ENCODE measurements at regions not wholly inside any gene's neighbourhood (a gene's known extent, or its start where the extent isn't known, plus 50 kb on each side); places are given as distances from the start of the nearest gene placed in this dataset.

GRCh38 chr11:109106151-109106906 lies 315.7 kb upstream of the C11orf87 start:
- no peak for DNase-seq (ENCODE audit: low read depth)

DNA sequence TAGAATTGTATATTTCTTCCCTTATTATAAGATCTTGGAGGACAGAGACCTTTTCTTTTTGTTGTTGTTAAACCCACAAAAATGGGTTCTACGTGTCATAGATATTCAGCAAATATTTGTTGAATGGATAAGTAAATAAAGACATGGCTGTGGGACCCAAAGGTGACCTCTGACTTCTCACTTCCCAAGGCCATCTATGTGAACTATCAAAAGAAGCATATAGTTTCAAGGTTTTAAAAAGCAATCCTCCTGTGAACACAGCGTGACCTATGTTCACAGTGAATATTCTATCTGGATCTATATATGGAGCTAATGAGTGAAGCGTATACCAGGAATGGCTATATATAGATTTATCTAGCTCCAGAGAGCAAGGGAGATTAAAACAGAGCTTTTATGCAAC lies 312.8 kb upstream of the C11orf87 start:
- DNase-seq (ENCODE audit: low read depth) = no peak

DNA sequence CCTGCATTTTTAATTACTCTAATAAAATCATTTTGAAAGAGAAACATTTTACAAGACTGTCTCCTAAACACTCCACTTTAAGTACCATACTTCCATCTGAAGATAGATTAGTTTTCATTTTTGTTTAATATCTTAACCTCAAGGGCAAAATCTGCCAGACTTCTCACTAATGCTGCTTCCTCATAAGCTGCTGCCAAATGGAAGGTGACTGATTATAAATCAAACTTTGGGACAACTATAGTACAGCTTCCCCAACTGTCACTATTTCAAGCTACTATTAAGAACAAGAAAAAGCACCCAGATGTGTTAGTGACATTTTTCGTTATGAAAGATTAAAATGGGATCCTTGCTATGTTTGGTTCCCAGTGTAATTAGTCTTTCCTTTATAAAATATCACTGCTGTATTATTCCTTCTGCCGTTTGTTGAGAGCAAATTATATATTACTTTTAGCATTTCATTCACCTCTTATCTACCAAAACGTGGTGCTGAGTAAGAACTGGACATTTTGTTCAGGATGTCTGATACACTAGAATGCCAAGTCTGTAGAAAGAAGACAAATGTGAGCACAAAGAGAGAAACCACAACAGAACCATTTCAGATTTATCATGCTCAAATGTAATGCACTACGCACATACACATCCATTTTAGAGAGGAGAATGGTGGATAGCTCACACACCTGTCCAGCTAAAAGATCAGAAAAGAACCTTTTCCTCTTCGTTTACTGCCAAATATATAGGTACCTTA lies 312.2 kb upstream of the C11orf87 start:
- DNase-seq (ENCODE audit: low read depth) = no peak

- DNase-seq (ENCODE audit: low read depth) = no peak
These were observed 309.7 kb upstream of the C11orf87 start for GRCh38 chr11:109112261-109112660.

DNA sequence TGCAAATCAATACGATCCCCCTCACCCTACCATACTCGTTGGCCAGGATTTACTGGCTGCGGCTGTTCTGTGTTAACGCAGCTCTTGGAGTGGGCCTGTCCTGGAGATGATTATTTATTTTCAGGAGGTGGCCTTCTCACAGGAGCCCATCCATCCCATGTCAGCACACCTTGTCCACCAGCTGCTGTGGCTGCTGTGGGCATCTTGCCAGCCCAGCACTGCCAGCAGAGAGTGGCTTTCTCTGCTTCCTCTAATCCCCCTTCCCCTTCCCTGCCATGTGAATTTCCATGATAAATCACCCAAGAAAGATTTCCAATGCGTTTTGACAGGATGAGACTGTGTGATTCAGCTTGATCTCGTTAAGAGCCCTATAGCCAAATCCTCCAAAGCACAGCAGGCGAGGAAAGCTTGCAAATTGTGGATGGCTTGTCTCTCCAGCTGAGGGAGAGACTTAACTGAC lies 309.1 kb upstream of the C11orf87 start:
- no peak for DNase-seq (ENCODE audit: low read depth)

- no peak for DNase-seq (ENCODE audit: low read depth)
These were observed 301.6 kb upstream of the C11orf87 start for GRCh38 chr11:109120341-109120740.

GRCh38 chr11:109121173-109121932 lies 300.6 kb upstream of the C11orf87 start:
- DNase-seq (ENCODE audit: low read depth) = no peak

DNA sequence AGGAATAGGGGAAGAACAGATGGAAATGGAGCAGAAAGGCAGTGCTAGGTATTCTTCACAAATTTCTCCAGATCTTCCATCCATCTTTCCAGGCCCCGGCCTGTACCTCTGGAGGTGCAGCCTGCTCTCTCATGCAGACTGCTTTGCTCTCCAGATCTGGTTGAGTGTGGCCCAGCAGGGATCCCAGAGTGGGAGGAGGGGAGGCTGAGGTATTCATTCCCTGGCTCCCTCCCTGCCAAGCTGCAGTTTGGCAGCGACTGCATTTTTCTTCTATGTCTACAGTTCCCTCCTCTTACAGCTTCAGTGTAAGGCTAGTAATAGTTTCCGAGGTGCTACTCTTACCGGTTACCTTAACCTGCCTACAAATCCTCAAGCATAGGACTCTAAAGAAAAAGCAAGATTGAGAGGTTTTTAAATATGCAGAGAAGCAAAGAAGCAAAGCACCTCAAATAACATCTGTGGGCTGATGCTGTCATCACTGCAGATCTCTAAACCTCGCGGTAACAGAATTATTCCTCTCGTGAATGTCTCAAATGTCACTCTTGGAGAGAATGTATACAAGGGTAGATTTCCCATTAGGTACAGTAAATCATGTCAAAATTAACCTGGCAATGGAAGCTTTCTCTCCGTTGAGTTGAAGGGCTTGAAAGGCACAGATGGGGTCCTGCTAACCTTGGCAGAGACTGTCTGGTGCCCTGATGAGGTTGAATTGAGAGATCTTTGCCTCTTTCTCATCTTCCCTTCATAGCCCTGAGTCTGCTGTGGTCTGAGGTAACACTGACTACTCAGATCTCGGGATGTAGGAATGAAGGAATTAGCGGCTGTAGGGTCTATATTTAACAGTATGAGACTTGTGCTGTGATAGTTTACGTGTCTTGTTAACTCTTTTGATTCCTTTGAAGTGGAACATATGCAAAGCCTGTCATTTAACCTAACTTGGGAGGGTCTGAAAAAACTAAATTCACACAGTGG lies 297.9 kb upstream of the C11orf87 start:
- DNase-seq (ENCODE audit: low read depth) = no peak

- DNase-seq (ENCODE audit: low read depth) = no peak
These were observed 291.1 kb upstream of the C11orf87 start for GRCh38 chr11:109130910-109131309.

DNA sequence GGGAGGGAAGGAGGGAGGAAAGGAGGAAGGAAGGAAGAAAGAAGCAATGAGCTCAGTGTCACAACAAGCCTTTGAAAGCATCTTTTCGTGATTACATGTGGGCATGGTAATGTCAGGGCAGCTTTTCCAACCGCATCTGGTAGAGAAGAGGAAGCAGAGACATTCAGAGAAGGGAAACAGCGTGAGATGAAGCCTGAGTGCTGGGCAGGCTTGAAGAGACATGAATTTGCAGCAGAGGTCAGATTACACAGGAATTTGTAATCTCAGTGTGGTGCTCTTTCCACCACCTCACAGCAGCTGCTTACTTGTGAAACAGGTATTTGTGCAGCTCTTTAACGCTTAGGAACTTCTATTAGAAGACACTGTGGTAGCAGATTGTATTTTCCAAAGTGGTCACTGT lies 289.5 kb upstream of the C11orf87 start:
- DNase-seq (ENCODE audit: low read depth) = no peak

- DNase-seq (ENCODE audit: low read depth) = no peak
These were observed 288.8 kb upstream of the C11orf87 start for GRCh38 chr11:109133159-109133558.

DNA sequence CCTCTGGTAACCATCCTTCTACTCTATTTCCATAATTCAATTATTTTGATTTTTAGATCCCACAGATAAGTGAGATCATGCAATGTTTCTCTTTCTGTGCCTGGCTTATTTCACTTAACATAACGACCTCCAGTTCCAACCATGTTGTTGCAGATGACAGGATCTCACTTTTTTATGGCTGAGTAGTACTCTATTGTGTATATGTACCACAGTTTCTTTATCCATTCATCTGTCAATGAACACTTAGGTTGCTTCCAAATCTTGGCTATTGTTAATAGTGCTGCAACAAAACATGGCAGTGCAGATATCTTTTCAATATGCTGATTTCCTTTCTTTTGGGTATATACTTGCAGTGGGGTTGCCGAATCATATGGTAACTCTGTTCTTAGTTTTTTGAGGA lies 286.4 kb upstream of the C11orf87 start:
- no peak for DNase-seq (ENCODE audit: low read depth)

DNA sequence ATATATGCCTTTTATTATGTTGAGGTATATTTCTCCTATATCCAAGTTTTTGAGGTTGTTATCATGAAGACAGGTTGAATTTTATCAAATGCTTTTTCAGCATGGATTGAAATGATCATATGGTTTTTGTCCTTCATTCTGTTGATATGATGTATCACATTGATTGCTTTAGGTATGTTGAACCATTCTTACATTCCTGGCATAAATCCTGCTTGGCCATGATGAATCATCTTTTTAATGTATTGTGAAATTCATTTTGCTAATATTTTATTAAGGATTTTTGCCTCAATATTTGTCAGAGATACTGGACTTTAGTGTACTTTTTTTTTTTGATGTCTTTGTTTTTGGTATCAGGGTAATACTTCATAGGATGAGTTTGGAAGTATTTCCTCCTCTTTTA lies 283.8 kb upstream of the C11orf87 start:
- no peak for DNase-seq (ENCODE audit: low read depth)

DNA sequence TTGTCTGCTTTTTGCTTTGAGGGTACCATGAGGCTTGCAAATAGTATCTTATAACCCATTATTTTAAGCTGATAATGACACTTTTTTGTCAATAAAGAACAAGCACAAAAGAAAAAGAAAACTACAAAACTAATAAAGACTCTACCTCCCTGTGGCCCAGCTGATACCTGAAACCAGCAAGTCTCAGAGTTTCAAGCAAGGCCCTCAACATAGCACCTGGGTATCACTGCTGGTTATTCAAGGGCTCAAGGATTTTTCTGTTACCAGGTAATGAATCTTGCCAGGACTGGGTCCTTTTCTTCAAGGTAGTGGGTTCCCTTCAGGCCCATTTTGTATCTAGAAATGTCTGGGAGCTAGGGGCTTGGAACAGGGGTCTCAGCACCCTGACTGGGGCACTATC lies 281.6 kb upstream of the C11orf87 start:
- no peak for DNase-seq (ENCODE audit: low read depth)

DNA sequence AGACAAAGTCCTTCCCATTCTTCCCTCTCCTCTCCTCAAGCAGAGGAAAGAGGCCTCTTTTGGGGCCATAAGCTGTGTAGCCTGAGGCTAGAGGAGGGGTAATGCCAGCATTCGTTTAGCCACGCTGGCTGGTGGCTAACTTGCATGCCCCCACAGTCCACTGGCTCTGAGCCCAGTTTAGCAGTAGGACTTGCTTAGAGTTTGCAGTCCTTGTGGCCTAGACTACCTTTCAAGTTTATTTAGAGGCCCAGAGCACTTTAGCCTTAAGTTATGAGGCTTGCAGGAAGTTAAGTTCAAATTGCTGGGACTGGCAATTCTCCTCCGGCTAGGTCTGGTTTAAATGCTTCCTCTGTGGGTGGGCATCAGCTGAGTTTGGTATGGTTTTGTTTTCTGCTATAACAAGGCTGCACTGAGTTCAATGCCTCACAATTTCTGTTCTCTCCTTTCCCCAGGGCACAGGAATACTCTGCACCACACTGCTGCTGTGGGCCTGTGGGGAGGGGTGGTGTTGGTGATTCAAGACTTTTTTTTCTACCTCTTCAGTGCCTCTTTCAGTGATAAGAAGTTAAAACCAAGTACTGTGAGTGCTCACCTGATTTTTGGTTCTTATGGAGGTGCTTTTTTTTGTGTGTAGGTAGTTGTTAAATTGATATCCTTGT lies 281.0 kb upstream of the C11orf87 start:
- no peak for DNase-seq (ENCODE audit: low read depth)

- DNase-seq (ENCODE audit: low read depth) = no peak
These were observed 276.7 kb upstream of the C11orf87 start for GRCh38 chr11:109145287-109145686.

DNA sequence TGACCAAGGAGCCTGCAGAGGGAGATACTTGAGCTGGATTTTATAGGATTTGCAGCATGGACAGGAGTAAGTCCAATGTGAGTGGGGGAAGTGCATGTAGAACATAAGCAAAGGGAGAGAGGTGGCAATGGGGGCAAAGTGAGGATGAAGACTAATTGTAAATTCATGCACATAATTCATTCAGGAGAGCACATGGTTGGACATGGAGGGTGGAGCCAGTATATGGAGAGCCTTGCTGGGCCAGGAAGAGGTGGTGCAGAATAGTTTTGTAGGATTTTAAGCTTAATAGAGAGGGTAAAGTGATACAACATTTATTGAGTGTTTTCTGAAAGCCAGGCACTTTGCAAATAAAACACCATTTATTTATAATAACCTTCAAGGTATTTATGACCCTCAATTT lies 274.3 kb upstream of the C11orf87 start:
- no peak for DNase-seq (ENCODE audit: low read depth)

- DNase-seq (ENCODE audit: low read depth) = no peak
These were observed 273.3 kb upstream of the C11orf87 start for GRCh38 chr11:109148669-109149068.

DNA sequence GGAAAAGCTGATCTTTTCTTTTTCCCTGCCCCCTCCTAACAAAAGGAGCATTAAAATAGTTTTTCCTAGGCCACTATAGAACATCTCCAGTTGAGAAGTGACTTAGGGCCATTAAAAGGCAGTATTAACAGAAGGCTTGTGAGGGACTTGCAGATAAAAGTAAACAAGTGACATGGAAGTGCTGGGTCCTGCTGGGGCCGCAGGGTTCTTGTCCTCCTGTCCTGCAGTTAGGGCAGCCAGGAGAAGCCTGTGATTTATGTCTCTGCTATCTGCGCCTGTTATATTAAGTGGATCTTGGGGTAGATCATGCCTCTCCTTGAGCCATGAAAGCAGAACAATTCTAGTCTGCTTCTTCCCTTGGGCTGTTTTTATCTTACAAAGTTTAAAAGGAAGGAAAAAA lies 271.4 kb upstream of the C11orf87 start:
- DNase-seq (ENCODE audit: low read depth) = no peak

DNA sequence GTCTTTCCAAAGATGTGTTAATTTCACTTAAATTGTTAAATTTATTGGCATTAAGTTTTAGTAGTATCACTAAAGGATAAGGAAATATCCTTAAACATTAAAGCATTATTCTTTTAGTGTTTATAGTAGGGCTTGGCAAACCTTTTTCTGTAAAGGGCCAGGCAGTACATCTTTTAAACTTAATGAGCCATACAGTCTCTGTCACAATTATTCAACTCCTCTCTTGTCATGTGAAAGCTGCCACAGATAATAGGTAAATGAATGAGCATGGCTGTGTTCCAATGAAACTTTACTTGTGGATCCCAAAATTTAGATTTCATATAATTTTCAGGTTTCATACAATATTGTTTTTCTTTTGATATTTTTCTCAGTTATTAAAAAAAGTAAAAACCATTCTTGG lies 268.2 kb upstream of the C11orf87 start:
- DNase-seq (ENCODE audit: low read depth) = no peak

DNA sequence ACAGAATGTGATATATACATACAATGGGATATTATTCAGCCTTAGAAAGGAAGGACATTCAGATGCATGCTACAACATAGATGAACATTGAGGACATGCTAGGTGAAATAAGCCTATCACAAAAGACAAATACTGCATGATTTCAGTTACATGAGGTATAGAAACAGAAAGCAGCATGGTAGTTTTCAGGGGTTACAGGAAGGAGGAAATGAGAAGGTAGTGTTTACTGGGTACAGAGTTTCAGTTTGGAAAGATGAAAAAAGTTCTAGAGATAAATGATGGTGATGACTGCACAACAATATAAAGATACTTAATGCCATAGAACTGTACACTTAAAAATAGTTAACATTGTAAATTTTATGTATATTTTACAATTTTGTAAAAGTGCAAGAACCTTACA lies 266.7 kb upstream of the C11orf87 start:
- no peak for DNase-seq (ENCODE audit: low read depth)
